Thoracic aorta (tissue), 2 donors: ENCODE measurements at regions not wholly inside any gene's neighbourhood (a gene's known extent, or its start where the extent isn't known, plus 50 kb on each side); places are given as distances from the start of the nearest gene placed in this dataset.

Source experiments
- ATAC-seq: fragments of 150-250 bp; one replicate; pipeline ENCODE4 v1.8.0; 2017; ENCODE audit warnings: low read depth; ENCODE audit not compliant: insufficient number of reproducible peaks, low FRiP score
- DNase-seq: peaks from one replicate; pipeline ENCODE4 v3.0.0-alpha.2; 2020; ENCODE audit warnings: low spot score
- H3K27ac ChIP-seq, 2 donors: fragments of 200-600 bp; sonication (generic); 1 replicate in 1 of 2; 2 replicates in 1 of 2; pipeline ENCODE4 v1.5.1; 2016; ENCODE audit warnings: mild to moderate bottlenecking in 2 of 2, moderate library complexity in 2 of 2
- H3K27me3 ChIP-seq: fragments of 200-600 bp; sonication (generic); replicated peaks from 2 replicates; pipeline ENCODE4 v1.6.0; 2016; ENCODE audit warnings: mild to moderate bottlenecking; ENCODE audit not compliant: insufficient read depth
- H3K36me3 ChIP-seq: fragments of 200-600 bp; sonication (generic); one replicate; pipeline ENCODE4 v1.5.1; 2016
- H3K4me1 ChIP-seq, 2 donors: fragments of 200-600 bp; sonication (generic); 1 replicate in 1 of 2; 2 replicates in 1 of 2; pipeline versions ENCODE4 v1.5.1 to v1.6.0; 2016; ENCODE audit warnings: low read depth in 2 of 2, mild to moderate bottlenecking in 1 of 2; ENCODE audit not compliant: control insufficient read depth in 1 of 2
- H3K4me3 ChIP-seq: fragments of 200-600 bp; sonication (generic); 2 replicates; pipeline ENCODE4 v1.5.1; 2016; ENCODE audit warnings: mild to moderate bottlenecking
- H3K9me3 ChIP-seq: fragments of 200-600 bp; sonication (generic); 2 replicates; pipeline ENCODE4 v1.5.1; 2016
- CTCF ChIP-seq: fragments of 200-600 bp; sonication (generic); IDR thresholded peaks from one replicate; pipeline ENCODE4 v1.5.1; 2019; ENCODE audit warnings: antibody characterized with exemption

- Histone ChIP-seq H3K27ac (no peak overlapping the region), H3K27me3 (no peaks in the 10 kb centered on the region), H3K9me3 (no peaks in the 10 kb centered on the region), H3K36me3 (no peaks in the 10 kb centered on the region), H3K4me1 (no peaks in the 10 kb centered on the region), H3K4me3 (no peak overlapping the region)
- no peak for ATAC-seq
- TF ChIP-seq CTCF: no peak
- no peak for DNase-seq
Measured at GRCh38 chr16:65796481-65796880, 570.0 kb upstream of the CDH5 start.

DNA sequence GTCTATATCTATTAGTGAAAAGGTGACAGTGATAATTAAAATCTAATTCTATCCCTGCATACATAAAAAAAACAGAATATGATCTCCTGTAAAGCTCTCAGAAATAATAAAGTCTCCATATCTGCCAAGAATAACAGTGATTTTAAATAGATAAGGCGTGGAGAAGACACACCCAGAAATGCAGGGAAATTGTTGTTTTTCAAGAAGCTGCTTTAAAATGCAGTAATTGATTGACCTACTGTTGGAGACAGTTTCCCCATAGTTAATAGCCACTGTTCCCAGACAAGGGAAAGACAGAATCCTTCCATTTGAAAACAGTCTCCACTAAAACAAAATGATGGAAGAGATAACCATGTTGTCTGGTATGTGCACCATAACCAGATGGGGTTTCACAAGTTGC is 571.5 kb upstream of the CDH5 start:
- Histone ChIP-seq H3K4me3 (no peak overlapping the region), H3K9me3 (no peaks in the 10 kb centered on the region), H3K4me1 (no peaks in the 10 kb centered on the region), H3K27me3 (no peaks in the 10 kb centered on the region), H3K36me3 (no peaks in the 10 kb centered on the region), H3K27ac (no peak overlapping the region)
- TF ChIP-seq CTCF: no peak
- ATAC-seq (no peak), DNase-seq (no peak)

DNA sequence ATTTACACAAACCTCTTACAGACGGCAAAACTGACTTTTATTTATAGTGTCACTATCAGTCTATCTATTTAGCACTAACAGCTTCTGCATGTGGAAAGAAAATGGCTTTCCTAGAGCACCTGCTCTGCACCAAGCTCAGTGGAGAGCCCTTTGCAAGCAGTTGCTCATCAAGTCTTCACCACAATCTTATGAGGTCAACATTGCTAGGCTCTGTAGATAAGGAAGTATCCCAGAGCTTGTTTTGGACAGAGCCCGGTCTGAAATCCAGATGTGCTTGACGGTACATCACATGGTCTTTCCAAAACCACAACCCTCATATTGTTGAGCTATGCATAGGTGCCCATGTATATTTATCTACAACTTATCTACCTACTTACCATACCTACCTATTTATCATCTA is 572.7 kb upstream of the CDH5 start:
- H3K36me3 ChIP-seq: no peaks in the 10 kb centered on the region
- H3K4me3 ChIP-seq: no peak overlapping the region
- no peaks in the 10 kb centered on the region for H3K4me1 ChIP-seq
- no peak overlapping the region for H3K27ac ChIP-seq
- no peaks in the 10 kb centered on the region for H3K27me3 ChIP-seq
- no peak for TF ChIP-seq CTCF
- H3K9me3 ChIP-seq: no peaks in the 10 kb centered on the region
- DNase-seq (no peak), ATAC-seq (no peak)

- Histone ChIP-seq H3K4me1 (no peaks in the 10 kb centered on the region), H3K27me3 (no peaks in the 10 kb centered on the region), H3K4me3 (no peak overlapping the region), H3K36me3 (no peaks in the 10 kb centered on the region), H3K9me3 (no peaks in the 10 kb centered on the region), H3K27ac (no peak overlapping the region)
- ATAC-seq (no peak), DNase-seq (no peak)
- TF ChIP-seq CTCF: no peak
Measured at GRCh38 chr16:65790768-65791167, 575.7 kb upstream of the CDH5 start.

GRCh38 chr16:65789161-65789945 is 577.1 kb upstream of the CDH5 start:
- Histone ChIP-seq H3K27me3 (no peaks in the 10 kb centered on the region), H3K27ac (no peak overlapping the region)

More at GRCh38 chr16:65789161-65789945, 577.1 kb upstream of the CDH5 start:
- TF ChIP-seq CTCF: no peak
- no peaks in the 10 kb centered on the region for H3K36me3 ChIP-seq
- ATAC-seq (no peak), DNase-seq (no peak)
- no peaks in the 10 kb centered on the region for H3K9me3 ChIP-seq
- no peak overlapping the region for H3K4me3 ChIP-seq
- H3K4me1 ChIP-seq: no peaks in the 10 kb centered on the region
